ENCODE measurements at regions not wholly inside any gene's neighbourhood (a gene's known extent, or its start where the extent isn't known, plus 50 kb on each side); places are given as distances from the start of the nearest gene placed in this dataset.

DNA sequence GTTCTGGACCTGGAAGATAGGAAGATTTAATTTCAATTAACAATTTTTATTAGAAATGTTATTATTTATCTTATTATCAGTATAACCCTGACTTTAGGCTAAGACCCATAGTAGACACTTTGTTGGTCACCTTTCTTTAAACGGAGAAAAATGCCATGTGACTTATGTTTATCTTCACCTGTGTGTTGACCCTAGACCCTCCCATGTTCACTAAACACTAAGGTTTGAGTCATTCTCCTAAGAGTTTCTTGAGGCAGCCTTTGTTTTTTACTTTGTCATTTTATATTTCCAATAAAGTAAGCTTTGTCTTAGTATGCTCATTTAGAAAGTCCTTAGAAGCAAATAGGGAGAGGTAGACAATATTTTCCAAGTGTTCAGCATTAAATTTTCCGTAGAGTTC lies 771.7 kb downstream of the METTL15 start:
- TF ChIP-seq, protein P1, sequence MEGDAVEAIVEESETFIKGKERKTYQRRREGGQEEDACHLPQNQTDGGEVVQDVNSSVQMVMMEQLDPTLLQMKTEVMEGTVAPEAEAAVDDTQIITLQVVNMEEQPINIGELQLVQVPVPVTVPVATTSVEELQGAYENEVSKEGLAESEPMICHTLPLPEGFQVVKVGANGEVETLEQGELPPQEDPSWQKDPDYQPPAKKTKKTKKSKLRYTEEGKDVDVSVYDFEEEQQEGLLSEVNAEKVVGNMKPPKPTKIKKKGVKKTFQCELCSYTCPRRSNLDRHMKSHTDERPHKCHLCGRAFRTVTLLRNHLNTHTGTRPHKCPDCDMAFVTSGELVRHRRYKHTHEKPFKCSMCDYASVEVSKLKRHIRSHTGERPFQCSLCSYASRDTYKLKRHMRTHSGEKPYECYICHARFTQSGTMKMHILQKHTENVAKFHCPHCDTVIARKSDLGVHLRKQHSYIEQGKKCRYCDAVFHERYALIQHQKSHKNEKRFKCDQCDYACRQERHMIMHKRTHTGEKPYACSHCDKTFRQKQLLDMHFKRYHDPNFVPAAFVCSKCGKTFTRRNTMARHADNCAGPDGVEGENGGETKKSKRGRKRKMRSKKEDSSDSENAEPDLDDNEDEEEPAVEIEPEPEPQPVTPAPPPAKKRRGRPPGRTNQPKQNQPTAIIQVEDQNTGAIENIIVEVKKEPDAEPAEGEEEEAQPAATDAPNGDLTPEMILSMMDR (conservative IDR thresholded peaks at IDR 0.05; ENCODE audit: low read depth, low read length) = no peak

DNA sequence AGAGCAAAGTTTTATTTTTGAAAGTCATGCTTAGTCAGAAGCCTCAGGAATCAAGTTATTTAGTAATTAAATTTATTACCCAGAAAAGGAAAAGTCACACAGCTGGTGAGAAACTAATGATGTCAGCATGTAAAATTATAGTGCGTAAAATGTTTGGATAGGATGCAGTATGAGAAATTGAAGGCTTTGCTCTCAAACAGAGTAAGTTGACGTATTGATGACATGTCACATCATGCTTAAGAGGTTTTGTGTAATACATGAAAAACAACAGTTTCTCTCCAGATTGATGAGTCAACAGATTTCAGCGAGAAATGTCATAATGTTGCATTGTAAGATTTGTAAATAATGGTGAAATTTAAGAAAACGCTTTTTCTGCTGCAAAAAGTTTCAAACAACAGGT lies 769.8 kb downstream of the METTL15 start:
- no peak overlapping the region for H3K4me3 ChIP-seq (ENCODE audit: low read length)
- TF ChIP-seq, protein P1 (conservative IDR thresholded peaks at IDR 0.05; ENCODE audit: low read depth, low read length) = no peak
- no peak for DNase-seq (ENCODE audit: low read depth)

More for the DNA sequence above, 771.7 kb downstream of the METTL15 start:
- no peak for DNase-seq (ENCODE audit: low read depth)
- no peak overlapping the region for H3K4me3 ChIP-seq (ENCODE audit: low read length)

DNA sequence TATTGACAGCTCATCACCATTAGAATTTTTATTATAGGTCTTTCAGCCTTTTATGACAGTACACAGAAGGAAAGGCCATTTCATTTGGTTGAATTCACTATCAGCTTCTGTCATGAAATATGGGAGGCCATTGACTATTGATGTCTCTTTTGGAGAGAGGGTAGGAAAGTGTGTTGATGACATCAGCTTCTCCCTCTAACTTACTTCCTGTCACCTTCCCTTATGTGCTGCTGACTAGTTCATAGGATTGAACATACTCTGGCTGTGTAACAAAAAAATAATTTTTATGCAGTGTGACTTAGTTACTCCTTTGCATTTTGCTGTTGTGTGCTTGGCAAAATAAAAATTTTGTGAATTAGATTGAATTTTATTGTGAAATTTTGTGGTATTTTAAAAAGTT lies 769.2 kb downstream of the METTL15 start:
- no peak overlapping the region for H3K4me3 ChIP-seq (ENCODE audit: low read length)
- TF ChIP-seq, protein P1 (conservative IDR thresholded peaks at IDR 0.05; ENCODE audit: low read depth, low read length) = no peak
- DNase-seq (ENCODE audit: low read depth) = no peak

- DNase-seq (ENCODE audit: low read depth) = no peak
- no peak overlapping the region for H3K4me3 ChIP-seq (ENCODE audit: low read length)
- TF ChIP-seq, protein P1 (conservative IDR thresholded peaks at IDR 0.05; ENCODE audit: low read depth, low read length) = no peak
These were observed 766.5 kb downstream of the METTL15 start for GRCh38 chr11:28874706-28875105.

GRCh38 chr11:28871090-28871489 lies 762.9 kb downstream of the METTL15 start:
- DNase-seq (ENCODE audit: low read depth) = no peak
- TF ChIP-seq, protein P1 (conservative IDR thresholded peaks at IDR 0.05; ENCODE audit: low read depth, low read length) = no peak
- H3K4me3 ChIP-seq (ENCODE audit: low read length) = no peak overlapping the region

- no peak for DNase-seq (ENCODE audit: low read depth)
- TF ChIP-seq, protein P1 (conservative IDR thresholded peaks at IDR 0.05; ENCODE audit: low read depth, low read length) = no peak
These were observed 755.2 kb downstream of the METTL15 start for GRCh38 chr11:28863422-28863821.

GRCh38 chr11:28860893-28861292 lies 752.7 kb downstream of the METTL15 start:
- DNase-seq (ENCODE audit: low read depth) = peak; percentile 23
- H3K4me3 ChIP-seq (ENCODE audit: low read length) = no peak overlapping the region
- TF ChIP-seq, protein P1 (conservative IDR thresholded peaks at IDR 0.05; ENCODE audit: low read depth, low read length) = no peak

More at GRCh38 chr11:28863422-28863821, 755.2 kb downstream of the METTL15 start:
- no peak overlapping the region for H3K4me3 ChIP-seq (ENCODE audit: low read length)
